Lower leg skin (tissue), 4 donors: ENCODE measurements at regions not wholly inside any gene's neighbourhood (a gene's known extent, or its start where the extent isn't known, plus 50 kb on each side); places are given as distances from the start of the nearest gene placed in this dataset.
"Not testable (repeated sequence)": the region's sequence is repeated elsewhere in the genome, so short reads cannot be mapped to it uniquely, and the experiment has no call there.

ENCODE experiments used
- DNase-seq, 2 donors: peaks; one replicate each; pipeline ENCODE4 v3.0.0-alpha.2; 2019; ENCODE audit warnings: low spot score in 2 of 2
- H3K4me3 ChIP-seq: fragments of 200-600 bp; sonication (generic); 2 replicates; pipeline ENCODE4 v1.5.1; 2017; ENCODE audit warnings: mild to moderate bottlenecking, low read depth; ENCODE audit not compliant: poor library complexity, severe bottlenecking
- CTCF ChIP-seq, 3 donors: fragments of 450-650 bp; IDR thresholded peaks; one replicate each; pipeline ENCODE4 v1.5.1; 2016; ENCODE audit warnings: antibody characterized with exemption in 3 of 3, mild to moderate bottlenecking in 3 of 3, moderate library complexity in 2 of 3
- POLR2A ChIP-seq, 2 donors: fragments of 450-650 bp; IDR thresholded peaks; one replicate each; pipeline ENCODE4 v1.6.1; 2016 to 2017; ENCODE audit warnings: antibody characterized with exemption in 2 of 2, mild to moderate bottlenecking in 1 of 2, moderate library complexity in 1 of 2
- WGBS, 2 donors: methylation state at CpG; one replicate each; pipeline ENCODE4 v1.1.5; 2018; 5-methylcytosine and 5-hydroxymethylcytosine counted together
- intact Hi-C: fragments of 100-400 bp; cut with DNase I; formaldehyde crosslinking; loops from one replicate; pipeline ENCODE4 v1.15.0; 2023; ENCODE audit warnings: low total_unique reads

- TF ChIP-seq CTCF (IDR thresholded peaks at IDR 0.05): no peak
- no peak for TF ChIP-seq POLR2A (IDR thresholded peaks at IDR 0.05)
- 77 to 83% methylated on average over 5 of the region's 5 CpGs for WGBS, 2 donors
- H3K4me3 ChIP-seq: no peak overlapping the region
- intact Hi-C loops: no loop called here
- DNase-seq: no peak
Observed at GRCh38 chr6:58198301-58198700, 880.9 kb downstream of the PRIM2 start.

- WGBS, 2 donors: 100% methylated on average over 1 of the region's 1 CpG
- DNase-seq, intact Hi-C loops, H3K4me3 ChIP-seq: not testable (repeated sequence)
Observed at GRCh38 chr6:58237124-58237523, 919.7 kb downstream of the PRIM2 start.

- DNase-seq, H3K4me3 ChIP-seq, intact Hi-C loops: not testable (repeated sequence)
Observed at GRCh38 chr6:58238421-58238820, 921.0 kb downstream of the PRIM2 start.

- DNase-seq, intact Hi-C loops, H3K4me3 ChIP-seq: not testable (repeated sequence)
- 90 to 91% methylated on average over 7 to 16 of the region's 23 CpGs for WGBS, 2 donors
Observed at GRCh38 chr6:58257625-58258024, 940.2 kb downstream of the PRIM2 start.

GRCh38 chr6:58290177-58290576 is 972.7 kb downstream of the PRIM2 start:
- no peak for TF ChIP-seq POLR2A (IDR thresholded peaks at IDR 0.05)
- no peak for TF ChIP-seq CTCF (IDR thresholded peaks at IDR 0.05)
- intact Hi-C loops: no loop called here
- H3K4me3 ChIP-seq: no peak overlapping the region
- DNase-seq: no peak

GRCh38 chr6:58291319-58291718 is 973.9 kb downstream of the PRIM2 start:
- 45 to 71% methylated on average over 1 of the region's 1 CpG for WGBS, 2 donors
- H3K4me3 ChIP-seq, intact Hi-C loops, DNase-seq: not testable (repeated sequence)

GRCh38 chr6:58307901-58308300 is 990.5 kb downstream of the PRIM2 start:
- H3K4me3 ChIP-seq, DNase-seq, intact Hi-C loops: not testable (repeated sequence)

GRCh38 chr6:58332108-58332507 is 1014.7 kb downstream of the PRIM2 start:
- DNase-seq, H3K4me3 ChIP-seq, intact Hi-C loops: not testable (repeated sequence)

- DNase-seq, intact Hi-C loops, H3K4me3 ChIP-seq: not testable (repeated sequence)
- WGBS, 2 donors: 93 to 96% methylated on average over 5 of the region's 5 CpGs
Observed at GRCh38 chr6:58342287-58342686, 1024.9 kb downstream of the PRIM2 start.

GRCh38 chr6:58347534-58347933 is 1030.1 kb downstream of the PRIM2 start:
- DNase-seq, H3K4me3 ChIP-seq, intact Hi-C loops: not testable (repeated sequence)
- WGBS, 2 donors: 68 to 83% methylated on average over 2 of the region's 2 CpGs

- intact Hi-C loops, H3K4me3 ChIP-seq, DNase-seq: not testable (repeated sequence)
- 81 to 91% methylated on average over 1 of the region's 1 CpG for WGBS, 2 donors
Observed at GRCh38 chr6:58351619-58352018, 1034.2 kb downstream of the PRIM2 start.

- not testable (repeated sequence) for H3K4me3 ChIP-seq
Observed at GRCh38 chr6:58358452-58358851, 1041.0 kb downstream of the PRIM2 start.

GRCh38 chr6:58365856-58366255 is 1048.4 kb downstream of the PRIM2 start:
- WGBS, 2 donors: 57 to 59% methylated on average over 3 of the region's 3 CpGs
- intact Hi-C loops, H3K4me3 ChIP-seq, DNase-seq: not testable (repeated sequence)

More at GRCh38 chr6:58358452-58358851, 1041.0 kb downstream of the PRIM2 start:
- DNase-seq, intact Hi-C loops: not testable (repeated sequence)
- 65 to 74% methylated on average over 1 of the region's 1 CpG for WGBS, 2 donors

- intact Hi-C loops, H3K4me3 ChIP-seq, DNase-seq: not testable (repeated sequence)
- WGBS, 2 donors: 71 to 80% methylated on average over 2 of the region's 2 CpGs
Observed at GRCh38 chr6:58406659-58407058, 1089.2 kb downstream of the PRIM2 start.
